Heart left ventricle (tissue), 13 donors: ENCODE measurements at regions not wholly inside any gene's neighbourhood (a gene's known extent, or its start where the extent isn't known, plus 50 kb on each side); places are given as distances from the start of the nearest gene placed in this dataset.

Experiments
- POLR2A ChIP-seq, 2 donors: fragments of 450-650 bp; IDR thresholded peaks; one replicate each; pipeline ENCODE4 v1.6.1; 2017; ENCODE audit warnings: antibody characterized with exemption in 2 of 2, mild to moderate bottlenecking in 2 of 2, moderate library complexity in 2 of 2
- TF ChIP-seq, protein P1 (sequence below), 12 donors: fragments of 200-600 bp; sonication (generic) in 4 of 12; IDR thresholded peaks; one replicate each; pipeline versions ENCODE4 v1.5.0 to v1.8.0; 2018 to 2022; ENCODE audit warnings: antibody characterized with exemption in 12 of 12, mild to moderate bottlenecking in 5 of 12
- donor health status: ischemic (EF 13 %, LVEDD 7.1; RV severe dilation, severe dysfunction).
- donor health status: DM: no; HTN: yes; CAD: no.
- donor health status: DM: no; HTN: no; CAD: no.
- donor health status: ischemic (EF 25% LVEDD 6.9; RV normal size, moderate dysfunction).
- donor health status: ischemic (EF 25% LVEDD 5.7; RV mildly dilated, moderate dysfunction).
- donor health status: ischemic (EF 35%, LVEDD 5.7; RV mildly dilated, moderate dysfunction).
- donor health status: nonischemic (EF 11% LVEDD 7.7; RV severe dilation, severe dysfunction).
- donor health status: DM: yes; HTN: yes; CAD: no.
- donor health status: PGD.
- donor health status: ischemic (EF 29% LVEDD 5.4; RV normal size, mild dysfunction).
- donor health status: nonischemic (EF 23%, LVEDD 6.1; RV moderate dilation, normal function).

DNA sequence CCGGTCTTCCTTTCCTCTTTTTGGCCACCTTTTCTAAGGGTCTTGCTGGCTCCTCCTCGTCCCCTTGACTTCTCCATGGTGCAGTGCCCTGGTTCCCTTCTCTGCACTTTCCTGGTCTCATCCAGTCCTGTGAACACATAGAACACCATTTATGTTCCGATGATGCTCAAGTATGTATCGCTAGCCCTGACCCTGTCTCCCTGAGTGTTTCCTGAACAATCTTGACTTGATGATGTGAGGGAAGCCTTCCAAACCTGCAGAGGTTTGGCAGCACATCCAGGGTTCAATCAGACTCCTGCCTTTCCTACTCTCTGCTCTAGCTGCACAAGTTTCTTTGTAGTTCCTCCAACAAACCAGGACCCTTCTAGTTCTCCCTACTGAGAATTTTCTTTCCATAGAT is 132.1 kb downstream of the RGPD3 start:
- TF ChIP-seq, protein P1, sequence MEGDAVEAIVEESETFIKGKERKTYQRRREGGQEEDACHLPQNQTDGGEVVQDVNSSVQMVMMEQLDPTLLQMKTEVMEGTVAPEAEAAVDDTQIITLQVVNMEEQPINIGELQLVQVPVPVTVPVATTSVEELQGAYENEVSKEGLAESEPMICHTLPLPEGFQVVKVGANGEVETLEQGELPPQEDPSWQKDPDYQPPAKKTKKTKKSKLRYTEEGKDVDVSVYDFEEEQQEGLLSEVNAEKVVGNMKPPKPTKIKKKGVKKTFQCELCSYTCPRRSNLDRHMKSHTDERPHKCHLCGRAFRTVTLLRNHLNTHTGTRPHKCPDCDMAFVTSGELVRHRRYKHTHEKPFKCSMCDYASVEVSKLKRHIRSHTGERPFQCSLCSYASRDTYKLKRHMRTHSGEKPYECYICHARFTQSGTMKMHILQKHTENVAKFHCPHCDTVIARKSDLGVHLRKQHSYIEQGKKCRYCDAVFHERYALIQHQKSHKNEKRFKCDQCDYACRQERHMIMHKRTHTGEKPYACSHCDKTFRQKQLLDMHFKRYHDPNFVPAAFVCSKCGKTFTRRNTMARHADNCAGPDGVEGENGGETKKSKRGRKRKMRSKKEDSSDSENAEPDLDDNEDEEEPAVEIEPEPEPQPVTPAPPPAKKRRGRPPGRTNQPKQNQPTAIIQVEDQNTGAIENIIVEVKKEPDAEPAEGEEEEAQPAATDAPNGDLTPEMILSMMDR (IDR thresholded peaks at IDR 0.05): no peak
- no peak for TF ChIP-seq POLR2A (IDR thresholded peaks at IDR 0.05)
